ENCODE measurements at regions not wholly inside any gene's neighbourhood (a gene's known extent, or its start where the extent isn't known, plus 50 kb on each side); places are given as distances from the start of the nearest gene placed in this dataset.
"Not testable (repeated sequence)": the region's sequence is repeated elsewhere in the genome, so short reads cannot be mapped to it uniquely, and the experiment has no call there.

DNA sequence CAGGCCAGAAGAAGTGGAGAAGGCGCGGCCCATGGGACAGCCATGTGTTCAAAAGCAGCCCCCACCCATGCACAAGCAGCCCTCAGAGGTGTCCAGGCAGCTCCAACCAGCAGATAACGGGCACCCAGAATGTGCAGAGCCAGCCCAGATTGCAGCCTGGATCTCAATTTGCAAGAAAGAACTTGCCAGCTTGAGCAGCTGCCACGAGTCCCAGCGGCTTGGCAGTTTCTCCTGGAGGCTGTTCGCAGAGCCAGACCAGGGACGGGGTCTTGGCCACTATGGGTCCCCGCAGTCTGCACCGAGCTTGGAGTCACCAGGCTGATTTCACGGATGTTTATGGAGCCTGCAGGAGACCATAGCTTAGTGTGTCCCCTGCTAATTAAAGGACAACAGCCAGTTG lies 61.4 kb upstream of the SULF2 start:
- TF ChIP-seq, protein P1, sequence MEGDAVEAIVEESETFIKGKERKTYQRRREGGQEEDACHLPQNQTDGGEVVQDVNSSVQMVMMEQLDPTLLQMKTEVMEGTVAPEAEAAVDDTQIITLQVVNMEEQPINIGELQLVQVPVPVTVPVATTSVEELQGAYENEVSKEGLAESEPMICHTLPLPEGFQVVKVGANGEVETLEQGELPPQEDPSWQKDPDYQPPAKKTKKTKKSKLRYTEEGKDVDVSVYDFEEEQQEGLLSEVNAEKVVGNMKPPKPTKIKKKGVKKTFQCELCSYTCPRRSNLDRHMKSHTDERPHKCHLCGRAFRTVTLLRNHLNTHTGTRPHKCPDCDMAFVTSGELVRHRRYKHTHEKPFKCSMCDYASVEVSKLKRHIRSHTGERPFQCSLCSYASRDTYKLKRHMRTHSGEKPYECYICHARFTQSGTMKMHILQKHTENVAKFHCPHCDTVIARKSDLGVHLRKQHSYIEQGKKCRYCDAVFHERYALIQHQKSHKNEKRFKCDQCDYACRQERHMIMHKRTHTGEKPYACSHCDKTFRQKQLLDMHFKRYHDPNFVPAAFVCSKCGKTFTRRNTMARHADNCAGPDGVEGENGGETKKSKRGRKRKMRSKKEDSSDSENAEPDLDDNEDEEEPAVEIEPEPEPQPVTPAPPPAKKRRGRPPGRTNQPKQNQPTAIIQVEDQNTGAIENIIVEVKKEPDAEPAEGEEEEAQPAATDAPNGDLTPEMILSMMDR (IDR thresholded peaks at IDR 0.05), result not testable (repeated sequence)
- TF ChIP-seq POLR2A (IDR thresholded peaks at IDR 0.05), result not testable (repeated sequence)
